Prostate gland (tissue), 2 donors: ENCODE measurements at regions not wholly inside any gene's neighbourhood (a gene's known extent, or its start where the extent isn't known, plus 50 kb on each side); places are given as distances from the start of the nearest gene placed in this dataset.
"Not testable (repeated sequence)": the region's sequence is repeated elsewhere in the genome, so short reads cannot be mapped to it uniquely, and the experiment has no call there.

Experiments used
- CTCF ChIP-seq, 4 experiments: fragments of 200-600 bp in 2 of 4; fragments of 450-650 bp in 2 of 4; sonication (generic) in 2 of 4; IDR thresholded peaks; 1 replicate in 3 of 4; 2 replicates in 1 of 4; pipeline ENCODE4 v1.5.1; 2016 to 2019; ENCODE audit warnings: antibody characterized with exemption in 4 of 4, mild to moderate bottlenecking in 2 of 4, moderate library complexity in 2 of 4
- POLR2A ChIP-seq: fragments of 450-650 bp; IDR thresholded peaks from one replicate; pipeline ENCODE4 v1.6.1; 2016; ENCODE audit warnings: antibody characterized with exemption, mild to moderate bottlenecking
- POLR2AphosphoS5 ChIP-seq: sonication (generic); formaldehyde crosslinking; IDR thresholded peaks from one replicate; pipeline ENCODE4 v1.6.1; 2017; ENCODE audit warnings: antibody characterized with exemption

GRCh38 chr5:113753182-113753581 is 239.7 kb downstream of the YTHDC2 start:
- not testable (repeated sequence) for TF ChIP-seq POLR2A; CTCF (IDR thresholded peaks at IDR 0.05); POLR2AphosphoS5
